ENCODE measurements at regions not wholly inside any gene's neighbourhood (a gene's known extent, or its start where the extent isn't known, plus 50 kb on each side); places are given as distances from the start of the nearest gene placed in this dataset.

- peak overlapping the region; percentile 19 for H3K27ac ChIP-seq
- DNase-seq (no peak), ATAC-seq (no peak)
- intact Hi-C loops (cut with DNase I), result no loop called here
- no peaks in the 10 kb centered on the region for H3K27me3 ChIP-seq (ENCODE audit: insufficient read depth in 3 of 3, low read length in 2 of 3)
- no peak overlapping the region for H3K4me3 ChIP-seq
- peaks cover 2 to 51% of the 10 kb centered on the region in 2 donors for H3K36me3 ChIP-seq (ENCODE audit: insufficient read depth in 1 of 2, low read depth in 1 of 2)
- TF ChIP-seq CTCF (IDR thresholded peaks at IDR 0.05), result no peak
- WGBS, 3 donors, result 78 to 91% (median 79%) methylated on average over 3 of the region's 3 CpGs
- H3K9me3 ChIP-seq, result no peaks in the 10 kb centered on the region
- peaks cover 4% of the 10 kb centered on the region for H3K4me1 ChIP-seq
Measured at GRCh38 chr7:22962775-22963350, 51.1 kb downstream of the HYCC1 start.

- ATAC-seq, result no peak
- no peak overlapping the region for H3K4me3 ChIP-seq
- no peak for TF ChIP-seq CTCF (IDR thresholded peaks at IDR 0.05)
- no peak overlapping the region for H3K27ac ChIP-seq
- no peak for DNase-seq
- intact Hi-C loops (cut with DNase I), result no loop called here
- peaks cover 0 to 48% of the 10 kb centered on the region in 2 donors for H3K36me3 ChIP-seq (ENCODE audit: insufficient read depth in 1 of 2, low read depth in 1 of 2)
- WGBS, 3 donors, result 93 to 97% (median 95%) methylated on average over 1 of the region's 1 CpG
- no peaks in the 10 kb centered on the region for H3K27me3 ChIP-seq (ENCODE audit: insufficient read depth in 3 of 3, low read length in 2 of 3)
- H3K9me3 ChIP-seq, result no peaks in the 10 kb centered on the region
- H3K4me1 ChIP-seq, result peaks cover 4% of the 10 kb centered on the region
Measured at GRCh38 chr7:22958742-22959141, 55.2 kb downstream of the HYCC1 start.

GRCh38 chr7:22954251-22954650 is 59.7 kb downstream of the HYCC1 start:
- no peaks in the 10 kb centered on the region for H3K27me3 ChIP-seq (ENCODE audit: insufficient read depth in 3 of 3, low read length in 2 of 3)
- intact Hi-C loops (cut with DNase I), result no loop called here
- DNase-seq (no peak), ATAC-seq (no peak)
- H3K4me3 ChIP-seq, result no peak overlapping the region
- H3K9me3 ChIP-seq, result no peaks in the 10 kb centered on the region
- TF ChIP-seq CTCF (IDR thresholded peaks at IDR 0.05), result no peak
- H3K36me3 ChIP-seq (ENCODE audit: insufficient read depth in 1 of 2, low read depth in 1 of 2), result peaks cover 0 to 35% of the 10 kb centered on the region in 2 donors
- H3K27ac ChIP-seq, result no peak overlapping the region
- WGBS, 3 donors, result 98 to 100% (median 98%) methylated on average over 1 of the region's 1 CpG
- no peaks in the 10 kb centered on the region for H3K4me1 ChIP-seq

- WGBS, 3 donors, result 84 to 92% (median 90%) methylated on average over 4 of the region's 4 CpGs
- H3K36me3 ChIP-seq (ENCODE audit: insufficient read depth in 1 of 2, low read depth in 1 of 2), result peaks cover 0 to 22% of the 10 kb centered on the region in 2 donors
- no peak overlapping the region for H3K27ac ChIP-seq
- H3K4me3 ChIP-seq, result no peak overlapping the region
- no peaks in the 10 kb centered on the region for H3K27me3 ChIP-seq (ENCODE audit: insufficient read depth in 3 of 3, low read length in 2 of 3)
- no peaks in the 10 kb centered on the region for H3K4me1 ChIP-seq
- no peaks in the 10 kb centered on the region for H3K9me3 ChIP-seq
- no peak for TF ChIP-seq CTCF (IDR thresholded peaks at IDR 0.05)
- intact Hi-C loops (cut with DNase I), result no loop called here
- DNase-seq (no peak), ATAC-seq (no peak)
Measured at GRCh38 chr7:22952306-22953015, 61.5 kb downstream of the HYCC1 start.

Data from psoas muscle (tissue), 7 donors.